Bone marrow (tissue), 2 donors: ENCODE measurements at regions not wholly inside any gene's neighbourhood (a gene's known extent, or its start where the extent isn't known, plus 50 kb on each side); places are given as distances from the start of the nearest gene placed in this dataset.

Experiments
- DNase-seq, 2 donors: peaks; one replicate each; lab custom pipeline; 2025; lab: John Stamatoyannopoulos, UW

DNA sequence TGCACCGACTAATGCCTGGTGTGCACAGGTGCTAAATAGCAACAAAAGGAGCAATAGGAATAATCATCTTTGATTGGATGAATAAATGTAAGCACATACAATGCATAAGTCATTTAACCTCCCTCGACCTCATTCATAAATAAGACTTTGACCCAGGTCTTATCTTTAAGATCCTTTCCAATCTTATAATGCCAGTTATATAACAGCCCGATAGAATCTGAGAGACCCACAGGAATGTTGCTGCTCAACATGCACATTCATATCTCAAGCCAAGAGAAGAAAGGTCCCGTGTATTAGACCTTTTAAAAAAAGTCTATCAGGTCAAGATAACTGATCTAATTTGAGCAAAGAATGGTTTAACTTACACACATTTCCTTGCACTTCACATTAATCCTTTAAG, 146.8 kb upstream of the SOX9 start:
- DNase-seq: no peak

DNA sequence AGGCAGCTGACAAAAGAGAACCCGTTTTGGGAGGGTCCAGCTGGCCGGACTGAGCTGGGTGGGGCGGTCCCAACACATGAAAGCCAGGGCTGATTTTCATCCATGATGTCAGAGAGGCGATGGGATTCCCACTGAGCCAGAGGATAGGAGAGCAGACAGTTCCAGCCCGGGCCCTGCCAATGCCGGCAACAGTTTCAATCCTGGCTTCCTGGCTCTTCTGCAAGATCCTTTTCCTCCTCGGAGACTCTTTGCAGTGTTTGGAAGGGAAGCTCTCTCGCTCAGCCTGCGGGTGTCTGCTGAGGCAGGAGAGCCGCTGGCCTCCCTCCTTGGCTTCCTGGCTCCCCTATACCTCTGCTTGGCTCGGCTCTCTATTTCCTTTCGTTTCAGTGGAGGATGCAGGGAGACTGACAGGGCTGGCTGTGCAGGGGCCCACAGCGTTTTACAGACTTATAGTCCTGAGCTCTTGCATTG, 145.5 kb upstream of the SOX9 start:
- DNase-seq: no peak

DNA sequence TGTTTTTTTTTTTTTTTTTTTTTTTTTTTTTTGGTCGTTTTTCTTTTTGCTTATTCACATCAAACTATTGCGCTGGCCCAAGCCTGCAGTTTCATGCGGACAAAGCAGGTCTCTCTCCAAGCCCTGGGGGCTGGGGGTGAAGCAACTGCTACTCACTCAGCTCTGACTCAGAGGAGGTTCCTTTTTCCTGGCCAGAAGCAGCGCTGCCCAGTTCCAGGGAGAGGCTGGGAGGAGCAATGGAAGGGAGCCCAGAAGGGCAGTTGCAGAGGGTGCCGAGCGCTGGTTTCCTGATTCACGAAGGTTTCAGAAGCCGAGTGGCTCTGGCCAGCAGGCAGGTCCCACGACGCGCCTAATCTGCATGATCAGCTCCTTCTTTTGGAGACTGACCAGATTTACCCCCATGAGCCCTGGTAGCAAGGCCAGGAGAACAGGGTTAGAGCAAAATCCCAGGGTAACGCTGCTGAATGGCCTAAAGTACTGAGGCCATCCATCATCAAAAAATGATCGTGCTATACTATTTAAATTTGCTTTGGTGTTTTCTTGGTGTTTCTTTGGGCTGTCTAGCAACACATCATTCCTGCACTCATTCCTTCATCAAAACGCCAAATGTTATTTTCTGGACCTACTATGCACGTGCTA, 144.7 kb upstream of the SOX9 start:
- DNase-seq: no peak

DNA sequence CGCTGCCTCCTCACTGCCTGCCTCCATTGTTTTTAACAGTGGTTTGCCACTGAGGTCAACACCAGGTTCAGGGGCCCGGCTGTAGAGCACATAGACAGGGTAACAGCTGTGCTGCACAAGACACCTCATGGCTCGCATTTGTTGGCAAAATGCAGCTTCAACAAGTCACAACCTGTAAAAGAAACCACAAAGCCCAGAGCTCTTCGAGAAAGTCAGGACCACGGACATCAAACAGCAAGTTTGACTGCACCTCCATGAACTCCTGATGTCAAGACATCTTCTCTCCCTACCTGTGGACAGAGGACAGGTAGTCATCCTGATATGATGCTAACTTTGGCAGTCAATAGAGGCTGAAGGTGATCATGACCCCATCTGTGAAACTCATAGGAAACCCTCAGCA, 142.4 kb upstream of the SOX9 start:
- DNase-seq: no peak

DNA sequence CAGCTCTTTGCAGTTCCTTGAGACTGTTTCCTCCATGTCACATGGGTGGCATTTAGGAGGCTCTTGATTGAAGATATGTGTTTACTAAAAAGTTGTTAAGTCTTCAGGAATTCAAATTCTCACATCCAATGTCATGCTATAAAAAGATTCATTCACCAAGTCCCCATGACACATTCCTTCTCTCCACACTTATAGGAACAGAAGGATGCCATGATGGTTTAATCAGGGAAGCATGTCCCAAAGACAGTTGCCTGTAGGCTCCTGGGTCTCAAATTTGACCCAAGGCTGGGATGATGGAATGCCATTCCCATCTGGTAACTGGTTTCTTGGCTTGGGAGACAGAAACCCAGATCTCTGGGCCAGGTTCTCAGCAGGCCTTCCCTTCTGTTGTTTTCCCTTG, 140.6 kb upstream of the SOX9 start:
- DNase-seq: no peak

DNA sequence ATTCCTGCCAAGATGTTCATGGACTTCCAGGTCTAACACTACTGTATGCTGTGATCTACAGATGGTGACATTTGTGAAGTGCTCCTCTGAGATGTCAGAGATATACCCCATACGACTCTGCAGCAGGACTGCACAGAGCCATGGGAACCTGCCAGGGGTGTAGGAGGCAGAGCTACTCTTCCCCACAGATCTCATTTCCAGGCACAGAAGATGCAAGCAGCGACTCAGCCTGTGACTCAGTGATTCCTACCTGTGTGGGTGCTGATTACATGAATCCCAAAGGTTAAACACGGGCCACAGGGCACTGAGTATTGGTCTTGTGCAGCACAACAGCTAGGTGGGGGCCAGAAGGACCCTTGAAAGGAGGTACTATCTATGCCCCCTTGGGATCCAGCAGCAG, 137.0 kb upstream of the SOX9 start:
- DNase-seq: no peak

DNA sequence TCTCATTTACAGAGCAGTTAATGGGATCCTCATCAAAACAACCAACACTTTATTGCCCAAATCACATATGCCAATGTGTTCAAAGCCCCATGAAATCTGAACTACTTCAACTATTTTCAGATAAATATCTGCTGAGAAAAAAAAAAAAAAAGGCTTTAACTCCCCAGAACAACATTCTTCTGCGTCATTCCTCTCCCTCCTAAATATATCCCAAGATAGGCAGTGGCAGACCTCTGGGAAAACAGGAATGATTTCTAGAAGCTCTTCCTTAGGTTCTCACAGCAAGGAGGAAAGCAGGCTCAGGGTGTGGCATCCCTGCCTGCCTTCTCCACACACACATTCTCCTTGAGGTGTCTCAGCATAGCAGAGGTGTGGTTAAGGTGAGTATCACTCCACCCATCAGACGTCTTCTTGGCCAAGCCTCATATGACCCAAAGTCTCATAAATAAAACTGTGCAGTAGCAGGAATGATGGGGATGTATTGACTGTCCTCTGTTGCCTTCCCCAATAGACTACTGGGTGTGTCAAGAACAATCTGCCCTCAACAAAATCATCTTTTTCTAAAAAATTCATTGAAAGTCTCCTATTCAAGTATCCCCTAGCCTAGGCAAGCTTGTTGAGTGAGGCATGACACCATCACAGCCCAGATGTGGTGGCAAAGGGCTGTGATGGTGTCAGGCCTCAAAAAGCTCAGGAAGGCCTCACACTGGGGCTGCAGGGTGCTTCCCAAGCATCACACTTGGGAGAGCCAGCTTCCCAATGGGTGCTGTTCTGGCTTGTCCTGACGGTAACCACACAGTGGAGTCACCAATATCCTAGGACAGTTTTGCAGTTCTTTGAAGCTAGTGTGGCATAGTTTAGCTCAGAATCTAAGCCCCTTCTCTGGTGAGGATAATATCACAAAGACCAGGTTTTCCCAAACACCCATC, 135.4 kb upstream of the SOX9 start:
- no peak for DNase-seq

DNA sequence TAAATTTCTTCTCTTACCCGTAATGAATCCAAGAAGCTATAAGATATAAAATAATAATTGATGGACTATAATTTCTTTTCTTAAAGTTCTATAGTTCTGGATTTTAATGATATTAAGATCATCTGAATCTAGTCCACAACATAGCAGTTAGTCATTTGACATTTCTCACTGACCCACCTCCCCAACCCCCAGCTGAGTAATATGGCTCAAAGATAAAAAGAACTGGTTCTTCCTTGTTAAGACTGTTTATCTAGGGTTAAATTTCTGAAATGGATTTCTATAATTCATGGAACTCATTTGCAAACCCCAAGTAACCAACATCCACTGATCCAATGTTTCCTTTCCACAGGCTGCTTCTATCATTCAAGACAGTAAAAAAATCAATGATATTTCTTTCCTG, 133.9 kb upstream of the SOX9 start:
- DNase-seq: no peak

DNA sequence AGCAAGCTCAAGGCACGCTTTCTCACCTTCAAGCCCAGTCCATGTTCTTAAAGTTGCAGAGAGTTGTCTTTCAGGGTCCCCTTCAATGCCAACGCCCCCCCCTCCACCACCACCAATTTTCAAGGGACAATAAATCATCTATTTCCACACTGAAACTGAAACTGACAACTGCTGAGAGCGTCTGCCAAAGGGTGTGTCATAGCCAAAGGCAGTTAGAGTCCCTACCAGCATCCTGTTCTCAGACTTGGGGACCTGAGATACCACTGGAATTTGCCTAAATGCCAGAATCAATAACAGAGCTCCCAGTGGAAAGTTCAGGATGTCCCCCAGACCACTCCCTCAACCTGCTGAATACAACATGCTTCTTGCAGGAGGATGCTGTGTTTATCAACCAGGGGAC, 133.2 kb upstream of the SOX9 start:
- no peak for DNase-seq

DNA sequence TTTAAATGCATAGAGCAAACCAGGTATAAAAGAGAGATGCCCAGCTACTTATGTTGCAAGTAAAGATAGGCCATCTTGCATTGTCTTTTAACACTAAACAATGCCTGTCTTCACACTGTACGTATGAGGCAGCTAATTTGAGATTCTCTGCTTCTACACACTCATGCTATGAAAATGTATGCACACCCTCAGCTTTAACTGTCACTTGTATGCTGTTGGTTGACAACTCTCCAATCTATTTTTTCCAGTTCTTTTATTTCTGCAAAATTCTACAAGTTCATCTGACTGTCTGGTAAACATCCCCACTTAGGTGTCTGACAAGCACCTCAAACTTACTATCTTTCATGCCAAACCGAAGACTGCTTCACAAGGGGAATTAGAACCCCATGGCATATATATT, 131.7 kb upstream of the SOX9 start:
- DNase-seq: no peak

DNA sequence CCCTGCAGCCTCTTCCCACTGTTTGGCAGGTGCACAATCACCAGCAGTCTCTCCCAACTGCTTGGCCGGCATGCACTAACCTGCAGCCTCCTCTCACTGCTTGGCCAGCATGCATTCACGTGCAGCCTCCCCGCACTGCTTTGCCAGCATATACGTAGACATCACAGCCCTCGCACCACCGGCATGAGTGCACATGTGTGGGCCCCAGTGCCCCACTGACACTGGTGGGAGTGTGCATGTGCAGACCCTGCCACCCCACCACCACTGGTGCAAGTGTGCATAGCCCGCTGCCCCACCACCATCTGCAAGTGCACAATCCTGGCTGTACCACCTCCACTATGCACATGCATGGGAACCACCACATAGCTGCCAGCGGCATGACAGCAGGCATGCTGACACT, 127.5 kb upstream of the SOX9 start:
- no peak for DNase-seq

DNA sequence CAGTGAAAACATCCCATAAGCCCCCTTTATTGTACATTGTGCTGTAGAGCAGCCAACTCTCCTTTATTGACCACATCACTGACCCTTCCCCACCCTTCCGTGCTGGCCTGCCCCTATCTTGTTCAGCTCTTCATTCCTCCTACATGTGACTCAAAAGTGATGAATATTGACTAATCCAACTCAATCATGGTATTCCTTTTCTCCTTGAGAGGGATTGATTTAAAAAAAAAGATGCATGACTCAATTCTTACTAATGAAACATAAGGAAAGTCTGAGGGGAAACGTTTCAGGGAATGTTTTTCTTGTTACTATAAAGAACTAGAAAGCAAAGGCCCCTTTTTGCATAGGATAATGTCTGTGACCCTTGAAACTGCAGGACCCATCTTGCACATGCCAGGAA, 125.2 kb upstream of the SOX9 start:
- DNase-seq: no peak

DNA sequence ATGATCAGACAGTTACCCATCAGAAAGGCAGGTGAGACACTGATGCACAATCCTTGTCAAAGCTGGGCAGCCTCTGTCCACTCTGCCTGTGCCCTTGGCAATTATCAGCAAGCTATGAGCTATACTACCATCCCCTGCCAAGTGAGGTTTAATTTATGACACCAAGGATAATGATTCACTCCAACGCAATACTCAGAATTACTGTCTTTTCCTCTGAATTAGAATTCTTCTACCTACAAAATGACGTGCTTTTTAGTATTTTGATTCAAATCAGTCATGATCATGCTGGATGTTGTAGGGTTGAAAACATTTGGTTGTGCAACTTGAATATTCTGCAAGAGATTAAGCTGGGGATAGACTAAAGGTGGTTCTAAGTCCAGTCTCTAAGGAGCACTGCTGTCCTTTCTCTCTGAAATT, 116.8 kb upstream of the SOX9 start:
- DNase-seq: no peak

DNA sequence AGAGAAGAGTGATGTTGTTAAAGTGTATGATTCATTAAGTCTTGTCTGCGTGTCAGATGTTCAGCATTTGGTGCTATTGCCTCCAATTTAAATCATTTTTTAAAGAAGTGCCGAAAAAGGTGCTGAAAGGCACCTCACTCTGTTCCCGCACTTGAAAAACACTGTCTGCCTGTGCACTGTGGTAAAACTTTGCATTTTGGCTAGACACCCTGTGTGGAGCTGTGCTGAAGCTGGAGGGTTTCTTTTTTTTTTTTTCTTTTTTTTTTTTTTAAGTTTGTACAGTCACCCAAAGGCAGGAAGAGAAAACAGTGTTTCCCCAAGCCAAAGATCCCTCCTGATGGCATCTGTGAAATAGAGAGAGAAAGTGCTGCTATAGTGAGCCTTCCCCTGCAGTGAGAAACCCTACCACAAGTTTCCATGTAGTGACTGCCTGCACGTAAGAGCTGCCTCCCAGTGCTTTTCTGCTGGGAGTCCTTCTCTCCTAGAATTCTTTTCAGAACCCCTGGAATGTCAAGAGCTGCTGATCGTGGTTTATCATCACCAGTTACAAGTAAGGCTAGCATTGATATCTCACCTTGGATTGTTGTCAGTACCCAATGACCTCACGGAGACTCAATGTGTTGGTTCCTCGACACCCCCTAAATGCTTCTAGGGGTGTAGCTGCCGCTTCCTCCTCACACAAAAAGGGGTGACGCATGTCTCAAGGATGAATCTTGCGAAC, 116.0 kb upstream of the SOX9 start:
- no peak for DNase-seq

DNA sequence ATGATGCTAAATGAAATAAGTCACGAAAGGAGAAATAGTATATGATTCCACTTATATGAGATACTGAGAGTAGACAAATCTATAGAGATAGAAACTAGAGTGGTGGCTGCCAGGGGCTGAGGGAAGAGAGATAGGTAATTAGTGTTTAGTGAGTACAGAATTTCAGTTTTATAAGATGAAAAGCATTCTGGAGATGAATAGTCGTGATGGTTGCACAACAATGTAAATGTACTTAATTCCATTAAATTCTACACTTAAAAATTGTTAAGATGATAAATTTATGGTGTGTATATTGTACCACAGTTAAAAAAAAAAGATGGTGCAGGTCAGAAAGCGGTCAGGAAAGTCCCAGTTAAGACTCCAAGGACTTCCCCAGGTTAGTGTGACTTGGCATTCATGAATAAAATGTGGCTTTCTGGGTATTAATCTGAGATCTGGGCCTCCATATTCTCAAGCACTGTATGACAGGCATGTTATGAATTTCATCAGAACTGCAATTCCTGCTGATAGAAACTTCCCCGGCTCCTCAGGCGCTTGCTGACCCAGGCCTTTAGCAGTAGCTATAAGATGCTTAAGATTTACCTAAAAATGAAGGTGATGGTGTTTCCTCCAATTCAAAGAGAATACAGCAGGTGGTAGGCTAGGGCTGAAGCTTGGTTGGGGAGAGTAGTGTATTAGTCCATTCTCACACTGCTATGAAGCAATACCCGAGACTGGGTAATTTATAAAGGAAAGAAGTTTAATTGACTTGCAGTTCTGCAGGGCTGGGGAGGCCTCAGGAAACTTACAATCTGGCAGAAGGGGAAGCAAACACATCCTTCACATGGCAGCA, 115.3 kb upstream of the SOX9 start:
- no peak for DNase-seq

DNA sequence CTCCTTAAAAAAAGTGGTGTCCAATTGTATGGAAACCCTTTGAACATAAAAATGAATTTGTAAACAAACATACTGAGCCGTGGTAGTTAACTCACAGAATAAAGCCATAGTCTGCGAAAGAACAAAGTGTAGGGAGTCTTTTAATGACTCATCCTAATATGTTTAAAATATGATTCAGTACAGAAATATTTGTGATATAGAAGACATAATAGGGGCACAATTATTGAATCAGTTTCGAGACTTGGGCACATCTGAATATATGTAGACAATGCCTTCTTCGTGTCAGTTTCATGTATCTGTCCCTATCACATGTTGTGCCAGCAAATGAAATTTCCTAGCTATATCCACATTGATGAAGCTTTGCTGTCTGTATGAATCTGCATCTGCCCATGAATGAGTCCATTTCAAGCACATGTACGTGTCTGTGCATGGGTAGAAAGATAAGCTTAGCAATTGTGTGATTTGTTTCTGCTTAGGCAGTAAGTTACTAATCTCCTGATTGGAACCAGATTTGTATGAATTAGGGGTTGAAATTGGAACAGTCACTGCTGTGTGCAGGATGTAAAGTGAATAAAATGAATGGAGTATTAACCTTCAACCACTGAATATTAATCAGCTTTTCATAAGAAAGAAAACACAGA, 112.5 kb upstream of the SOX9 start:
- DNase-seq: no peak

DNA sequence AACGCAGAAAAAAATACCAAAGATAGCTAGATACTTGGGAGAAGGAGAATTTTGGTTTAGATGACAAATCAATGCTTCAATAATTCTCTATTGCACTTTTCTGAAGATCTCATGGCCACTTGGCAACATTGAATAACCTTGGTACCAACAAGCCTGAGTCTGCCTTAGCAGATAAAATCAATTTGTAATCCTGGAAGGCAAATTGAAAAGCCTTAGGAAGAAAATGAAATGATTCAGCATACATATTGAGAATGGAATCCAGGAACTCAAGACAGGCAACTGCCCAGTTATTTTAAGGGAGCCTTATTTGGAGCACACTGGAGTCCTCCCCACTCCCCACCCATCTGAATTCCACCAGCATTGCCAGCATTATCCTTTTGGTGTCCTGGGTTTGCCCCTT, 109.3 kb upstream of the SOX9 start:
- DNase-seq: no peak

DNA sequence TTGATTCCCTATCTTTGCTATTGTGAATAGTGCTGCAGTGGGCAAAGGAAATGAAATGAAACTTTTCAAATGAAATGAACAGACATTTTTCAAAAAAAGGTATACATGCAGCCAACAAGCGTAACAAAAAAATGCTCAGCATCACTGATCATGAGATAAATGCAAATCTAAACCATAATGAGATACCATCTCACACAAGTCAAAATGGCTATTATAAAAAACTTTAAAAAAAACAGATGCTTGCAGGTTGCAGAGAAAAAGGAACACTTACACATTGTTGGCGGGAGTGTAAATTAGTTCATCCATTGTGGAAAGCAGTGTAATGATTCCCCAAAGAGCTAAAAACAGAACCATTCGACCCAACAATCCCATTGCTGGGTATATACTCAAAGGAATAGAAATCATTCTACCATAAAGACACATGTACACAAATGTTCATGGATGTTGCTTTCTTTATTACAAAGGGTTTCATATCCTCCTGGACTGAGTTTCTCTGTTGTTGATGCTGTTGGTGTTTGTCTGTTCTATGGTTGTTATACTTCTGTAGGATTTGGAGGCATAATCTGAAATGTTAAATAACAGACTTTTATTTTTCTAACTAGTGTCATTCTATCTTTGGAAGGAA, 99.3 kb upstream of the SOX9 start:
- DNase-seq: no peak

DNA sequence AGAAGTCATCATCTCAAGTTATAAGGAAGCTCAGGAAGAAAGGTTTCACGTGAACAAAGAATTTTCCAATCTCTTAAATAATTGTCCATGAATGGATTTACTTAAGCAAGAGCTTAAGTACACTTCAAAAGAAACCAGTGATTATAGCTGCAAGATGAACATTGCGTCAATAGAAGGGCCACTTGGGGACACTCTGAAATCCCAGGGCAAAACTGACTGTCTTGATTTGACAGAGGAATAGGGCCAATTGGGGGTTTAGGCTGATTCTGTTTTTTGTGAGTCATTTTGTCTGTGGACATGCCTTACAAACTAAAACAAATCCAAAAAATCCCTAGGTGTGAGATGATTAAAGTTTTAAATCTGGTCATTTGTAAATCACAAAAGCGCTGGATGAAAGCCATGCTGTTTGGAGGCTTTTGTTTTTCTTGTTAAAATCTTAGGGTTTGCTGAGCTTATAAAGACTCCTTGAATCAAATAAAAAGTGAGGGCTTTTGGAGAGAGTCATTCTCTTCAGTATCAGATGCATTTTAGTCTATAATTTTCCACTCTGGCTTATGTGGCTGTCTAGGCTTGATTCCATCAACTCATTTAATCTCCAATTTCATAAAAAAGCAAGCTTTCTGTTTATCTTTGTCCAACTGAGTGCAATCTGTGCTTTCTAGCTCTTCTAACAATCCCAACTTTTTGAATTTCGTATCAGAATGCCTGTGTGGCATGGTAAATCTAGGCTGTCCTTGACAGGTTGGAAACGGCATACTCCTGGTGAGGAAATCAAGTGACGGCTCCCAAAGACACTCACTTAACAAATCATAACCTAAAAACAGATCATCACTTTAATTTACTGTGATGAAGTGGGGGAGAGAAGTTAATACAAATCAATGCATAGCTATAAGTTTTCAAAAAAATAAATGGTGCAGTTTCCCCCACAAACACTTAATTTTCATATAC, 98.2 kb upstream of the SOX9 start:
- DNase-seq: no peak

DNA sequence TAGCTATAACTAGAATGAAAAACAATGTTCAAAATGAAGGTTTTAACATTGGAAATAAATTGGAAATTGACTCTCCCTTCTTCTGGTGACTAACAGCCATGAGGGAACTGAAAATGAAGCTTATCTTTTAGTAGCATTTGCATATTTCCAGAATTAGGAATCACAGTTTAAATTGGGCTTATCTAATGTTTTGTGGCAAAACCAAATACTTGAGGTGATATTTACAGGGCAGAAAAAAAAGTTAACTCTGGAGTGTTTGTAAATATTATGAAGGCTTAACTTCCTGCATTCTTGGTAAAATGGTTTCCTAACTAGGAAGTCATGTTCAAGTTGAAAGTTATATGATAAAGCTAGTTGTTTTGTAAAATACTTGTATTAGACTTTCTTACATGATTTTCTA, 96.4 kb upstream of the SOX9 start:
- no peak for DNase-seq
